NCI-H2171 (cell line): ENCODE measurements at regions not wholly inside any gene's neighbourhood (a gene's known extent, or its start where the extent isn't known, plus 50 kb on each side); places are given as distances from the start of the nearest gene placed in this dataset.
"Not testable (repeated sequence)": the region's sequence is repeated elsewhere in the genome, so short reads cannot be mapped to it uniquely, and the experiment has no call there.

Experiments
- DNase-seq: peaks from one replicate; lab custom pipeline; 2025; lab: John Stamatoyannopoulos, UW

GRCh38 chr15:54841701-54842305, 354.9 kb downstream of the RSL24D1 start:
- DNase-seq, result no peak

GRCh38 chr15:54840621-54841398, 355.9 kb downstream of the RSL24D1 start:
- DNase-seq, result no peak

- no peak for DNase-seq
Observed at GRCh38 chr15:54839379-54839778, 357.4 kb downstream of the RSL24D1 start.

- no peak for DNase-seq
Observed at GRCh38 chr15:54836052-54836795, 360.5 kb downstream of the RSL24D1 start.

GRCh38 chr15:54829821-54830220, 366.9 kb downstream of the RSL24D1 start:
- no peak for DNase-seq

- no peak for DNase-seq
Observed at GRCh38 chr15:54820811-54821210, 375.9 kb downstream of the RSL24D1 start.

- no peak for DNase-seq
Observed at GRCh38 chr15:54820098-54820497, 376.6 kb downstream of the RSL24D1 start.

GRCh38 chr15:54816401-54816800, 380.3 kb downstream of the RSL24D1 start:
- DNase-seq, result no peak

GRCh38 chr15:54815556-54815955, 381.2 kb downstream of the RSL24D1 start:
- no peak for DNase-seq

GRCh38 chr15:54812383-54812782, 384.4 kb downstream of the RSL24D1 start:
- DNase-seq, result no peak

- DNase-seq, result no peak
Observed at GRCh38 chr15:54810496-54810895, 386.2 kb downstream of the RSL24D1 start.

GRCh38 chr15:54810031-54810430, 386.7 kb downstream of the RSL24D1 start:
- no peak for DNase-seq

GRCh38 chr15:54808321-54808720, 388.4 kb downstream of the RSL24D1 start:
- DNase-seq, result no peak

GRCh38 chr15:54803987-54804386, 392.8 kb downstream of the RSL24D1 start:
- no peak for DNase-seq

- no peak for DNase-seq
Observed at GRCh38 chr15:54803134-54803808, 393.5 kb downstream of the RSL24D1 start.

GRCh38 chr15:54792526-54792925, 404.2 kb downstream of the RSL24D1 start:
- DNase-seq, result no peak

- no peak for DNase-seq
Observed at GRCh38 chr15:54790693-54791092, 406.0 kb downstream of the RSL24D1 start.

GRCh38 chr15:54789376-54789775, 407.4 kb downstream of the RSL24D1 start:
- DNase-seq, result no peak

GRCh38 chr15:54781220-54781619, 415.5 kb downstream of the RSL24D1 start:
- not testable (repeated sequence) for DNase-seq

GRCh38 chr15:54779271-54779670, 417.5 kb downstream of the RSL24D1 start:
- no peak for DNase-seq

- no peak for DNase-seq
Observed at GRCh38 chr15:54776410-54776809, 420.3 kb downstream of the RSL24D1 start.

GRCh38 chr15:54772663-54773062, 424.1 kb downstream of the RSL24D1 start:
- no peak for DNase-seq
